ENCODE measurements at regions not wholly inside any gene's neighbourhood (a gene's known extent, or its start where the extent isn't known, plus 50 kb on each side); places are given as distances from the start of the nearest gene placed in this dataset.

DNA sequence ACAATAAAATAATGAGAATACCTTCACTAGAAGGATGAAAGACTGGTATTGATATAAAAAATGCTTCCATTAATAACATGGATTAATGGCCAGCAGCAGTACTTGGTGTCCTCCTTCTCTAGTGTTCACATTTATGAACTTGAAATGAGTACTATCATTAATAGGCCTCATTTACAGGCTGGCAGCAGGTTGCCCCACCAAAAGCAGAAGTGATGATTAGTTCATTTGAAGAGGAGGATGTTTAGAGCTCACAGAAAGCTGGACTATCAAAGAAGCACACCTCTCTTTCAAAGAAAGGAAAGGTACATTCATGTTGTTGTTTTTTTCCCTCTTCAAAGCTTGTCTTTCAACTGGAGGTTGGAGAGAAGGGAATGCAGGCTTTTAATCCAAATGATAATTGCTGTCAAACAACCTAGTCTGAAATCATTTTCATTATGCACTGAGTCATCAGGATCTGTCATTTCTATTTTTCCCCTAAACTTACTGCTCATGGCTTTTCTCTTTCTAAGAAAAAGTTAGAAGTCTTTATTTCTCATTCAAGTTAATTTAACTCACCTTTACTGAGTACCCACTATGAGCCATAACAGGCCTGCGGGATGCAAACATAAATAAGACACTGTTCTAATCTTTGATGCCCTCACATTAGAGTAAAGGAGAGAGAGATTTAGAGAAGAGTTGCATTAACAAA, 157.9 kb upstream of the GRIP1 start:
- no peak overlapping the region for H3K27ac ChIP-seq (ENCODE audit: low read length)
- H3K9ac ChIP-seq (ENCODE audit: low read depth, low read length), result no peak overlapping the region
- H3K4me1 ChIP-seq (ENCODE audit: insufficient read depth, low read length), result no peaks in the 10 kb centered on the region
- ATAC-seq (ENCODE audit: insufficient read depth, low read depth) (no peak), DNase-seq (no peak)
- no peaks in the 10 kb centered on the region for H3K79me2 ChIP-seq (ENCODE audit: insufficient read depth, low read length)
- no peak overlapping the region for H3K4me3 ChIP-seq (ENCODE audit: low read depth in 1 of 2, low read length in 2 of 2)
- H3K27me3 ChIP-seq (ENCODE audit: insufficient read depth, low read length, poor library complexity), result no peaks in the 10 kb centered on the region
- H4K20me1 ChIP-seq (ENCODE audit: insufficient read depth, low read length), result no peaks in the 10 kb centered on the region
- no peak overlapping the region for H2AFZ ChIP-seq (ENCODE audit: low read depth, low read length)
- no peak overlapping the region for H3K4me2 ChIP-seq (ENCODE audit: insufficient read depth, low read length)
- H3K9me3 ChIP-seq (ENCODE audit: insufficient read depth, low read length, severe bottlenecking), result no peaks in the 10 kb centered on the region
- TF ChIP-seq, protein P1, sequence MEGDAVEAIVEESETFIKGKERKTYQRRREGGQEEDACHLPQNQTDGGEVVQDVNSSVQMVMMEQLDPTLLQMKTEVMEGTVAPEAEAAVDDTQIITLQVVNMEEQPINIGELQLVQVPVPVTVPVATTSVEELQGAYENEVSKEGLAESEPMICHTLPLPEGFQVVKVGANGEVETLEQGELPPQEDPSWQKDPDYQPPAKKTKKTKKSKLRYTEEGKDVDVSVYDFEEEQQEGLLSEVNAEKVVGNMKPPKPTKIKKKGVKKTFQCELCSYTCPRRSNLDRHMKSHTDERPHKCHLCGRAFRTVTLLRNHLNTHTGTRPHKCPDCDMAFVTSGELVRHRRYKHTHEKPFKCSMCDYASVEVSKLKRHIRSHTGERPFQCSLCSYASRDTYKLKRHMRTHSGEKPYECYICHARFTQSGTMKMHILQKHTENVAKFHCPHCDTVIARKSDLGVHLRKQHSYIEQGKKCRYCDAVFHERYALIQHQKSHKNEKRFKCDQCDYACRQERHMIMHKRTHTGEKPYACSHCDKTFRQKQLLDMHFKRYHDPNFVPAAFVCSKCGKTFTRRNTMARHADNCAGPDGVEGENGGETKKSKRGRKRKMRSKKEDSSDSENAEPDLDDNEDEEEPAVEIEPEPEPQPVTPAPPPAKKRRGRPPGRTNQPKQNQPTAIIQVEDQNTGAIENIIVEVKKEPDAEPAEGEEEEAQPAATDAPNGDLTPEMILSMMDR (IDR thresholded peaks at IDR 0.05; ENCODE audit: borderline replicate concordance, extremely low read depth, low read length, poor library complexity, severe bottlenecking), result no peak
- no peak for TF ChIP-seq EZH2 (IDR thresholded peaks at IDR 0.05; ENCODE audit: borderline replicate concordance, low read depth, low read length, severe bottlenecking)
- H3K36me3 ChIP-seq (ENCODE audit: insufficient read depth, low read length), result no peaks in the 10 kb centered on the region

DNA sequence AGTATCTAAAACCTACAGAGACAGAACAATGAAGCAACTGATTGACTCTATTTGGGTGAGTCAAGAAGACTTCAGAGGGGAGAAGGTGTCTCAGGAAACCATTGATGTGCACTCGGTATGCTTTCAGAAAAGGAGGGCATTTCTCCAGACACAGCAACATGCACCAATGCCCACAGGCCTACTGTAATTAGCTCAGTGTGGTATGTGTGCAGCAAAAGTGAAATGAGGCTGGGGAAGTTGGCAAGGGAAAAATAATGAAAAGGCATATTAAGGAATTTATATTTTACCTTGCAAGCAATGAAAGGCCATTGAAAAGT, 158.4 kb upstream of the GRIP1 start:
- DNase-seq, result no peak
- TF ChIP-seq EZH2 (IDR thresholded peaks at IDR 0.05; ENCODE audit: borderline replicate concordance, low read depth, low read length, severe bottlenecking), result no peak
- TF ChIP-seq, protein P1 (IDR thresholded peaks at IDR 0.05; ENCODE audit: borderline replicate concordance, extremely low read depth, low read length, poor library complexity, severe bottlenecking), result no peak

DNA sequence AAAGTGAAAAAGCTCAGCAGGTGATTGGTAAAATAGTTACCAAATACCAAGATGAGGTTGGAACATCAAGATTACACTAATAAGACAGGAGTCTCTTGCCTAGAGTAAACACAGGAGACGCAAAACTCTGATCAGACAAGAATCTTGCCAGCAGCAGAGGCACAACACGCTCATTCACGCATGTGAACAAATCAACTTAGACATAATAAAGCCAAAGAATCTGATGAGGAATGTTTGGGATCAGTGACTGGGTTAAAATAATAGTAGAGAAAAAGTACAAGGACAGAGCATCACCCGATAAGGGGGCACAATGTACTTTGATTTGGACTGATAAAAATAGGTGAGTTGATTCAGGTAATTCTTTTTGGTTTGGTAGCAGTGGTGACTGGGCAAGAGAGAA, 159.5 kb upstream of the GRIP1 start:
- Histone ChIP-seq H4K20me1 (ENCODE audit: insufficient read depth, low read length) (no peaks in the 10 kb centered on the region), H3K36me3 (ENCODE audit: insufficient read depth, low read length) (no peaks in the 10 kb centered on the region), H2AFZ (ENCODE audit: low read depth, low read length) (no peak overlapping the region), H3K4me3 (ENCODE audit: low read depth in 1 of 2, low read length in 2 of 2) (no peak overlapping the region), H3K9me3 (ENCODE audit: insufficient read depth, low read length, severe bottlenecking) (no peaks in the 10 kb centered on the region), H3K4me2 (ENCODE audit: insufficient read depth, low read length) (no peak overlapping the region), H3K4me1 (ENCODE audit: insufficient read depth, low read length) (no peaks in the 10 kb centered on the region), H3K27ac (ENCODE audit: low read length) (no peak overlapping the region), H3K9ac (ENCODE audit: low read depth, low read length) (no peak overlapping the region), H3K27me3 (ENCODE audit: insufficient read depth, low read length, poor library complexity) (no peaks in the 10 kb centered on the region), H3K79me2 (ENCODE audit: insufficient read depth, low read length) (no peaks in the 10 kb centered on the region)
- no peak for DNase-seq
- no peak for ATAC-seq (ENCODE audit: insufficient read depth, low read depth)
- TF ChIP-seq, protein P1 (IDR thresholded peaks at IDR 0.05; ENCODE audit: borderline replicate concordance, extremely low read depth, low read length, poor library complexity, severe bottlenecking), result no peak
- no peak for TF ChIP-seq EZH2 (IDR thresholded peaks at IDR 0.05; ENCODE audit: borderline replicate concordance, low read depth, low read length, severe bottlenecking)

More for the DNA sequence above, 158.4 kb upstream of the GRIP1 start:
- Histone ChIP-seq H2AFZ (ENCODE audit: low read depth, low read length) (no peak overlapping the region), H4K20me1 (ENCODE audit: insufficient read depth, low read length) (no peaks in the 10 kb centered on the region), H3K36me3 (ENCODE audit: insufficient read depth, low read length) (no peaks in the 10 kb centered on the region), H3K4me1 (ENCODE audit: insufficient read depth, low read length) (no peaks in the 10 kb centered on the region), H3K27ac (ENCODE audit: low read length) (no peak overlapping the region), H3K4me2 (ENCODE audit: insufficient read depth, low read length) (no peak overlapping the region), H3K27me3 (ENCODE audit: insufficient read depth, low read length, poor library complexity) (no peaks in the 10 kb centered on the region), H3K79me2 (ENCODE audit: insufficient read depth, low read length) (no peaks in the 10 kb centered on the region), H3K9me3 (ENCODE audit: insufficient read depth, low read length, severe bottlenecking) (no peaks in the 10 kb centered on the region), H3K4me3 (ENCODE audit: low read depth in 1 of 2, low read length in 2 of 2) (no peak overlapping the region), H3K9ac (ENCODE audit: low read depth, low read length) (no peak overlapping the region)
- ATAC-seq (ENCODE audit: insufficient read depth, low read depth), result no peak
